ENCODE measurements at regions not wholly inside any gene's neighbourhood (a gene's known extent, or its start where the extent isn't known, plus 50 kb on each side); places are given as distances from the start of the nearest gene placed in this dataset.

- TF ChIP-seq POLR2A (IDR thresholded peaks at IDR 0.05; ENCODE audit: low read length) (no peak), GATA1 (IDR thresholded peaks at IDR 0.05; ENCODE audit: low read depth, low read length) (no peak)
Observed at GRCh38 chr12:38016602-38017001, 300.0 kb upstream of the ALG10B start.

All from erythroblast (primary cell).